ENCODE measurements at regions not wholly inside any gene's neighbourhood (a gene's known extent, or its start where the extent isn't known, plus 50 kb on each side); places are given as distances from the start of the nearest gene placed in this dataset.

DNA sequence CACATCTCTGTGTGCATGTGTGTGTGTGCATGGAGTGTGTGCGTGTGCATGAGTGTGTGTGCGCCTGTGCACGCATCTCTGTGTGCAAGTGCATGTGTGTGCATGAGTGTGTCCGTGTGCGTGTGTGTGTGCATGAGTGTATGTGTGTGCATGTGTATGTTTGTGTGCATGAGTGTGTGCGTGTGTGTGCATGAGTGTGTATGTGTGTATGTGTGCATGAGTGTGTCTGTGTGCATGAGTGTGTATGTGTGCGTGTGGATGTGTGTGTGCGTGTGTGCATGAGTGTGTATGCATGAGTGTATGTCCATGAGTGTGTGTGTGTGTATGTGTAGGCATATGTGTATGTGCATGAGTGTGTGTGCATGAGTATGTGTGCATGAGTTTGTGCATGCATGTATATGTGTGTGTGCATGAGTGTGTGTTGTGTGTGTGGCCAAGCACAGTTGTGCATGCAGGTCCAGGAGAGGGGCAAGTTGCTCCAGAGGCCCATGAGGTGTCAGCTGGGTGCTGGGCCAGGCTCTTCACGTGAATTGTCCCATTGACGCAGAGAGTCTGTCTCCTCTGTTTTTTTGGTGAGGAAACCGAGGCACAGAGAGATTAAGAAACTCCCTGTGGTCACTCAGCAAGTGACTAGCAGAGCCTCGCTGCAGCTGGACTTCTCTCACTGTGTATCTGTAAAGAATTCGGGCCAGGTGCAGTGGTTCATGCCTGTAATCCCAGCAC, 75.5 kb downstream of the ASB1 start:
- CTCF ChIA-PET, result no interaction called here
- TF ChIP-seq, protein P1, sequence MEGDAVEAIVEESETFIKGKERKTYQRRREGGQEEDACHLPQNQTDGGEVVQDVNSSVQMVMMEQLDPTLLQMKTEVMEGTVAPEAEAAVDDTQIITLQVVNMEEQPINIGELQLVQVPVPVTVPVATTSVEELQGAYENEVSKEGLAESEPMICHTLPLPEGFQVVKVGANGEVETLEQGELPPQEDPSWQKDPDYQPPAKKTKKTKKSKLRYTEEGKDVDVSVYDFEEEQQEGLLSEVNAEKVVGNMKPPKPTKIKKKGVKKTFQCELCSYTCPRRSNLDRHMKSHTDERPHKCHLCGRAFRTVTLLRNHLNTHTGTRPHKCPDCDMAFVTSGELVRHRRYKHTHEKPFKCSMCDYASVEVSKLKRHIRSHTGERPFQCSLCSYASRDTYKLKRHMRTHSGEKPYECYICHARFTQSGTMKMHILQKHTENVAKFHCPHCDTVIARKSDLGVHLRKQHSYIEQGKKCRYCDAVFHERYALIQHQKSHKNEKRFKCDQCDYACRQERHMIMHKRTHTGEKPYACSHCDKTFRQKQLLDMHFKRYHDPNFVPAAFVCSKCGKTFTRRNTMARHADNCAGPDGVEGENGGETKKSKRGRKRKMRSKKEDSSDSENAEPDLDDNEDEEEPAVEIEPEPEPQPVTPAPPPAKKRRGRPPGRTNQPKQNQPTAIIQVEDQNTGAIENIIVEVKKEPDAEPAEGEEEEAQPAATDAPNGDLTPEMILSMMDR (IDR thresholded peaks at IDR 0.05), result no peak

DNA sequence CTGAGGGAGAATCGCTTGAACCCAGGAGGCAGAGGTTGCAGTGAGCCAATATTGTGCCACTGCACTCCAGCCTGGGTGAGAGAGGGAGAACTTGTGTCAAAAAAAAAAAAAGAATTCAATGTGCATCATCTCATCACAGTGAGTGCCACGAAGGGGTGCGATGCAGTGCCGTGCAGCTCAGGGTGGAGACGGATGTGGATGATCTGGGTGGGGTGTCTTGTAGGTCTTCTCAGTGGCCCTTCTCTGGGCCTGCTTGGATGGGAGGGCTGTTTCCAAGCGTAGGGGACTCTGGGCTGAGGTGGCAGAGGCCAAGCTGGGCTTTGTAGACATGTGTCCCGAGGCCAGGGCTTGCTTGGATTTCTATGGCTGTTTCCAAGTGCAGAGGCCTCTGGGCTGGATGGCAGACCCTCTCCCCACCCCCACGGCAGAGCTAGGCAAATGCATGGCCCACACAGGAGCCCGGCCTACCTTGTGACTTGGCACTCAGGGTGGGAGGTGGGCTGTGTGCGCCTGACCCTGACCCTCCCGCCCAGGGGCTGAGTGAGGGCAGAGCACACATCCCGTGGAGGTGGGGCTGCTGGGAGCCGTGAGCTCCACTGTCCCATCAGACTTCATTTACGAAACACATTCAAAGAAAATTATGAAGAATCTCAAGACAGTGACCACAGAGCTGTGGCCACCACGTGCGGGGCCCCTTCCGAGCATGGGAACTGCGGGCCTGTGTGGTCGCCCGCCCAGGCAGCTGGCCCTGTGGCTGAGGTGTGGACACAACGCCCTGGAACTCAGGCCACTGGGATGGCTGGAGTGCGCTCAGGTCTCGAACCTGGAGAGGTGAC, 76.4 kb downstream of the ASB1 start:
- H3K36me3 Mint-ChIP-seq (ENCODE audit: low read depth), result no peaks in the 10 kb centered on the region
- ChIA-PET CTCF (no interaction called here), POLR2A (no interaction called here)
- DNase-seq (no peak), ATAC-seq (ENCODE audit: low read depth) (no peak)
- TF ChIP-seq, protein P1 (IDR thresholded peaks at IDR 0.05), result no peak
- intact Hi-C loops (cut with micrococcal nuclease), result no loop called here
- peaks cover 3% of the 10 kb centered on the region for H3K27me3 Mint-ChIP-seq
- H3K27ac Mint-ChIP-seq, result no peak overlapping the region
- H3K4me3 Mint-ChIP-seq, result no peak overlapping the region
- H3K9me3 Mint-ChIP-seq, result no peaks in the 10 kb centered on the region
- H3K4me1 Mint-ChIP-seq, result no peaks in the 10 kb centered on the region

More for the DNA sequence above, 75.5 kb downstream of the ASB1 start:
- Mint-ChIP-seq H3K27me3 (peaks cover 3% of the 10 kb centered on the region), H3K36me3 (ENCODE audit: low read depth) (no peaks in the 10 kb centered on the region), H3K9me3 (no peaks in the 10 kb centered on the region), H3K4me3 (no peak overlapping the region), H3K27ac (no peak overlapping the region), H3K4me1 (no peaks in the 10 kb centered on the region)
- POLR2A ChIA-PET, result no interaction called here
- intact Hi-C loops (cut with micrococcal nuclease), result no loop called here
- DNase-seq (no peak), ATAC-seq (ENCODE audit: low read depth) (no peak)

DNA sequence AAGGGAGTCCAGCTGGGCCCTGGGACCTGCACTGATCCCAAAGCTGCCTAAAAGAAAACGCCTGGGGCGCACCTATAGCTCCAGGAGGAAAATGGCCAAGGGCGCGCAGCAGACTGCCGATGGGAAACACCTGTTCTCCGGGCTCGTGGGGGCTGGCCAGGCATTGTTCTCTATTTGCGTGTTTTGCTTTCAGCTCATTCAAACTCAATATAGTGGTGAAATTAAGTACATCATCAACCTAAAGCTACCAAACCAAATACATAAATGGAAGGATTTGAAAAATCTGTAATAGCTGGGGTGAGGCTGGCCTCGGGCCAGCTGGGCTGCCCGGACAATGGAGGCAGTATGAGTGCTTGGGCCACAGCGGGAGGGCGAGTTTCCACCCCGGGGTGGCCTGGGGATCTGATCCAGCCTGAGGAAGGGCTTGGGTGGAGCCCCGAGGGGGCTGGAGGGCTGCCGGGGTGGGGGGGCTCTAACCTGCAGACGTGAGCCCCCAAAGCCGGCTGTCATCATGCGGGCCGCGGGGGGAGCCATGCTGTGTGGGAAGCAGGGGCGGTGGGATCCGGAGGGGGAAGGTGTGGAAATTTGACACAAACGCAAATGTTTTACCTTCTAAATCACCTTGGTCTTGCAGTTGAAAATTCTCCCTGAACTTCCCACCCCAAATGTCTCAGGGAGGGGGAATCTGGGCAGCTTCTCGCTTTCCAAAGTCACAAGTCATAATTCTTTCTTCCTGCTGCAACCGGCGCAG, 77.6 kb downstream of the ASB1 start:
- CTCF ChIA-PET, result no interaction called here
- Mint-ChIP-seq H3K4me3 (no peak overlapping the region), H3K27me3 (peaks cover 3% of the 10 kb centered on the region), H3K36me3 (ENCODE audit: low read depth) (no peaks in the 10 kb centered on the region), H3K9me3 (no peaks in the 10 kb centered on the region), H3K4me1 (no peaks in the 10 kb centered on the region), H3K27ac (no peak overlapping the region)
- TF ChIP-seq, protein P1 (IDR thresholded peaks at IDR 0.05), result no peak
- POLR2A ChIA-PET, result no interaction called here
- ATAC-seq (ENCODE audit: low read depth) (no peak), DNase-seq (no peak)
- intact Hi-C loops (cut with micrococcal nuclease), result no loop called here

DNA sequence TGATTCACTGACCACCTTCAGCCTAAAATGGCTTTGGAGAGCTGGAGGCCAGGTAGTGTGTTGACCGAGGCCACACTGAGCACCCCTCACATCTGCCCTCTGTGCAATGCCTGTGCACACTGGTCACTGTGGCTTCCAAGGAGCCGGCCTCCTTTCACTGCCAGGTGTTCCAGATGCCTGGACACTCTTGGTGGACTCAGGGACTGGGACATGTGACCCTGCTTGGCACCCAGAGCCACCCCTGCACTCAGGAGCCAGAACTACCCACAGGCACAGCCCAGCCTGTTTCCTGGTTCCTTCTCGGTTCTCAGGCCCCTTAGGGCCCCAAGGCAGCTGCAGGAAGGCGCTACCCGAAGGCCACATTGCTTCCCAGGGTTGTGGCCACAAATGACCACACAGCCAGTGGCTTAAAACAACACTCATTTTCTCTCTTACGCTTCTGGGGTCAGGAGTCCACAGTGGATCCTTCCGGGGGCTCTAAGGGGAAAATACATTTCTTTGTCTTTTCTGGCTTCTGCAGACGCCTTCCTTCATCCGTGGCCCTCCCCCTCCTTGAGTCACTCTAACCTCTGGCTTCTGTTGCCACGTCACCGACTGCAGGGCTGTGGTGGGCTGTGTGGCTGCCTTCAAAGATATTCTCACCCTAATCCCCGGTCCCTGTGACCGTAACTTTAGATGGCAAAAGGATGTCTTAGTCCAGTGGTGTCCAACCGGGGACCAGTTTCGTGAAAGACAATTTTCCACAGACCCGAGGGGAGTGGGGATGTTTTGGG, 78.6 kb downstream of the ASB1 start:
- H3K27me3 Mint-ChIP-seq, result peaks cover 3% of the 10 kb centered on the region
- H3K4me1 Mint-ChIP-seq, result no peaks in the 10 kb centered on the region
- ChIA-PET POLR2A (no interaction called here), CTCF (no interaction called here)
- TF ChIP-seq, protein P1 (IDR thresholded peaks at IDR 0.05), result no peak
- H3K36me3 Mint-ChIP-seq (ENCODE audit: low read depth), result no peaks in the 10 kb centered on the region
- no peak overlapping the region for H3K27ac Mint-ChIP-seq
- DNase-seq (no peak), ATAC-seq (ENCODE audit: low read depth) (no peak)
- intact Hi-C loops (cut with micrococcal nuclease), result no loop called here
- no peaks in the 10 kb centered on the region for H3K9me3 Mint-ChIP-seq
- no peak overlapping the region for H3K4me3 Mint-ChIP-seq
